Stimulated activated CD4-positive, alpha-beta T cell treated with anti-CD3 and anti-CD28 coated beads, Interleukin-12 subunit alpha, Interleukin-12 subunit beta, amount 100 ng/mL, for 24 hours (primary cell): ENCODE measurements at regions not wholly inside any gene's neighbourhood (a gene's known extent, or its start where the extent isn't known, plus 50 kb on each side); places are given as distances from the start of the nearest gene placed in this dataset.
"Not testable (repeated sequence)": the region's sequence is repeated elsewhere in the genome, so short reads cannot be mapped to it uniquely, and the experiment has no call there.

Source experiments
- DNase-seq, 2 experiments: peaks; one replicate each; pipeline ENCODE4 v3.0.0-alpha.2; 2020; ENCODE audit warnings: low read depth in 2 of 2

DNA sequence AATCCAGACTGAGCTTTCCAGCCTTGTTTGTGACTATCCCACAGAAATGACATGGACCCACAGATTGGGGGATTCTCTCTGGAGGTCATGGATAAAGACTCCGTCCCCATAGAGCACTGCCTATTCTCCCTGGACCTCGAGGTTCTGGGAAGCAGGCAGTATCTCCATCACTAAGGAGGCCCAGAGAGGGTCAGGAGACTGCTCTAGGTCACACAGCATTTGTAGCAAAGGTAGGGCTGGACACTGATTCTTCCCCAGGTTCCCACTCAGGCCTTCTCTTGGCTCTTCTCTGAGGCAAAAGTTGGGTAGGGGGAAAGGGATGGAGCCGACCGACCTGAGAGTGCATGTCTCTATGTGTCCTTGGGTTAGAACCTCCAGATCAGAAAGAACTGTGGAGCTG lies 80.9 kb downstream of the PTPRS start:
- no peak for DNase-seq

DNA sequence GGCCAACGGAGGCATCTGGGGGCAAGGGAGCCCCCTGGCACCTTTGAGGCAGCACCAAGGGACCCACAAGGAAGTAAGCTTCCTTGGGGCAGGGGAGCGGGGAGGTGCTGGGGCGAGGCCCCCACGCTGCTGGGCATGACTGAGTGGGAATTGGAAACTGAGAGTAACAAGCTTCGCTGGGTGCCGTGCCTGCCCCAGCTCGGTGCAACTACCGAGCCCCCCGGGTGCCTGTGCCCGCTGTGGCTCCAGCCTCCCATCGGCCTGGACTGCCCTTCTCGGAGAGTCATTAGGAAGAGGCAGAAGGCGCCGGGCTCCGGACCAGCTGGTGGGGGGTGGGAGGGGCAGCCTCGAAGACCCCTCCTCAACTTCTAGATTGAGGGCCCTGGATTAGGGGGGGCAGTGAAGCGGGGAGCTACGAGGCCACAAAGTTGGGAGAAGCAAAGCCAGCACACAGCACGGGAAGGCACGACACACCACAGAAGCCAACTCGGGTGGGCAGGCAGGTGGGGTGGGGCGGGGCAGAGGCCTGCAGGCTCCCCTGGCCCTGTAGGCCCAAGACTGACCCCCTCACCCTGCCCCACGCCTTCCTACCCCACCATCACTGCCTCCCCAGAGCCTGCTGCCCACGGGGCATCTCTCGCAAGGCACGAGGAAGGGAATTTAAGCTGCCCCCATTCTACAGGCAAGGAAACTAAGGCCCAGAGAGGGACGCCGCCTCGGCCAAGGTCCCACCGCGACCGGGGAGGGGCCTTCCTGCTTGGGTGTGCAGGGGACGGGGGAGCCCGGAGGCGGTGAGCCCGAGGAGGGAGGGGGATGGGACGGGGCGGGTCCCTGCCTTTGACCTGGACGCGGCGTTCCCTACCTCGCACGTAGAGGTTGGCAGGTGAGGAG lies 83.2 kb downstream of the PTPRS start:
- no peak for DNase-seq

DNA sequence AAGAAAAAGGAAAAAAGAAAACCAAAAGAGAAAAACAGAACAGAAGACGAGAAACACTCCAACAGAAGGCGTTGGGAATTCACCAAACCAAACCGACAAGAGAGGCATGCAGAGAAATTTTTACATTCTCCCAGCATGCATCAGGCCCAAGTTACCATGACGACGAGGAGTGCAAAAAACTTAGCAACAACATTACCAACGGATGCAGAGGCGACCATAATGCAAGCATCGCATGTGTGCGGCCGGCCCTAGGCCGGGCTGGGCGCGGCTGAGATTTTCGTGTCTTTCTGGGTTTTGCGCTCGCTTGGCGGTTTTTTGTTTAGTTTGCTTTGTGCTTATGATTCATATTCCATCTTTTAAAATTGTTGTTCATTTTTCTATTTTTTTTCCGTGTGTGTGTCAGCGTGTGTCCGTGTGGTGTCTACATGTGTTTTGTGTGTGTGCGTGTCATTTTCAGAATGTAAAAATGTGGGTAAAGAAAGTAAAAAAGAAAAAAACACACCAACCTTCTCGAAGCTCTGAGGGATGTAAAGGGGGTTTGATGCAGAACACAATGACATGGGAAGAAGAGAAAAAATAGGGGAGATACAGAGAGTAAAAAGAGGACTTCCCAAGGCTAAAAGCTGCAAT lies 84.9 kb downstream of the PTPRS start:
- no peak for DNase-seq

DNA sequence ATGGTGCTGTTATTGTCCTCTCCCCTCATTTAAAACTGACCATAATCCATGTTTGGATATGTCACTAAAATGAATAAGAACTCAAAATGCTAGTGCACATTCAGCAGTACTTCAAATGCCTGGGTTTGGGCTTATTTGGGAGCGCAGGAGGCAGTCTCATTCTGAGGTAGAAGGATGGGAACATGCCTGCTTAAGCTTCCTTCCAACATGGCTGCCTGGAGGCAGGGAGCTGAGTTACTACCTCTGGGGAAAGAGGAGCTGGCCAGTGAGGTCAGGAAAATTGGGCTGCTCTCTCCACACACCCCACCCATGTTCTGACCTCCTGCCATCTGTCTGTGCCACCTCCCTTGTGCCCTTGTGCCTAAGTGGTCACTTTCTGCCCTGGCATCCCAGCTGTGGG lies 85.7 kb downstream of the PTPRS start:
- no peak for DNase-seq

DNA sequence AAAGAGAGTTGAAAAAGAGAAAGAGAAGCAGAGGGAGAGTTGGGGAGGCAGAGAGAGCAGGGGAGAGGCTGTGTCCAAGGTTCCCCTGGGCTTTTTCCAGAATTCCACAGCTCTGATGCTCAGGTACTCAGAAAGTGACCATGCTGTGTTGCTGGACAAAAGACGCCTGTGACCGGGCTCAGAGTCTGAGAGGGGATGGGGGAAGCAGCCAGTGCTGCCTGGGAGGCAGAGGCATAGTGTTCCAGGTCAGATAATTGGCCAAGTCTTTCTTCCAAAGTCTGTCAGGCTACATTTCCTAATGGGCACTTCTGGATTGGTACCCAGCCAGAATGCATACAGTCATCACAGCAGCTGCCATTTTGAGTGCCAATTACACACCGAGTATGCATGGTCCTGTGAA lies 86.1 kb downstream of the PTPRS start:
- DNase-seq, result no peak

DNA sequence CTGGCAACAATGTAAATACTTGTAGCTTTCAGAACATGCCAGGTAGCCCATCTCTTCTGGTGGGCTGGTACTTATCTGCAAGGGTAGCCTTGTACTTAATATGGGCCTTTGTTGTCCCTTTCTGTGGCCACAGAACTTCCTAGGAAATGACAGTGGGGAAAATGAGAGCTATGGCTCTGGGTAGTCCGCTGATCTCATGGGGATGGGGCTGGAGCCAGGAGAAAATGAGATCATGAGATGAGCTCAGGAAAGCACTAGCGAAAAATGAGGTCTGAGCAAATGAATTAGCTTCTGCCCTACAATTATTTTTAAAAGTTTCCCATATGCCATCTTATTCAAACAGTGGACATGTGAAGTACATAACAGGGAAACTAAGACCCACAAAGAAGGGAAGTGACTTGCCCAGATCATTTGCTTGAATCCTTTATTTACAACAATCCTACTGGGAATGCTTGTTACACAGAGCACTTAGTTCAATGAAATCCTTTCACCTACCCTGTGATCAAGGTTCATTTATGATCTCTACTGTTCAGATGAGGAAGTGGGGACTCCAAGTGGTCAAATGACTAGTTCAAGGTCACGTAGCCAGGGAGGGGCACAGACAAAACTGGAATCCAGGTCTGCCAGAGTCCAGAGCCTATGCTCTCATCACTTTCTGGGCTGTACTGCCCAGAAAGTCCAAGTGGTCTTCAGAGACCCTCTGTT lies 87.1 kb downstream of the PTPRS start:
- DNase-seq, result no peak

DNA sequence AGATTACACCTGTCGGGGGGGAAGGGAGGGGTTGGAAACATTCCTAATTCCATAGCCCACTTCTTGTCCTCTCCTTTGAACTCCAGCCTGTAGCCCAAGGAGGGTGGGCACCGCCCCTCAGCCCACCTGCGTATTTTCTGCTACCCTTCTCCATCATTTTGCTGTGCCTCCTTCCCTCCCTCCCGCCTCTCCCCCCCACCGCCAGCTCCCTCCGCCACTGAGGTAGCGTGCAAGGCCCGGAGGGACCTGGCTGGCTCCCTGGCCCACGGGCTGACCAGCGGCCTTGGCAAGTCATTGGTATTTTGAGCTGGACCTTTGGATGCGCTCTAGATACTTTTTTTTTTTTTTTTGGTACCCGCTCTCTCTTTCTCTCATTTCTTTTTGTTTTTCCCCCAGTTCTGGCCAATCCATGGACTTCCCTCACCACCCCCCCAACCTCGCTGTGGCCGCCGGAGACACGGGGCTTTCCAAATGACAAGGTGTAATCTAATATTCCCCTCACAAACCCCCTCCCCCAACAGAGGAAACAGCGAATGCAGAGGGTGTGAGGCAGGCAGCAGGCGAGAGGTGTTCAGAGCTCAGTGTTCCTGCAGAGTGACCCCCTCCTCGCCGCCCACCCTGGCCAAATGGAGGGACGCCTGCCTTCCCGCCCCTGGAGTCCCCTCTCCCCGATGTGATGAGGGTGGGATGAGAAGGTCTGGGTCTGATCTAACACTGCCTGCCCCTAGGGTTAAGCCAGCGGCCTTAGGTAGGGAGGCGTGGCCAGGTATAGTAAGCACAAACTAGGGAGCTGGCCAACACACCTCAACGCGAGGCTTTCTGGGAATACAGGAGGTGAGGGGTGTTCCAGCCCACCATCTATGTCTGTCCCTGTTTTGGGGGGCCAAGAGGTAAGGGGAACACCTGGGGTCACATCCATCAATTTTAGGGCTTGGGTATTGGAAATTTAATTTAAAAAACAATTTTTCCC lies 89.2 kb downstream of the PTPRS start:
- DNase-seq, result no peak

DNA sequence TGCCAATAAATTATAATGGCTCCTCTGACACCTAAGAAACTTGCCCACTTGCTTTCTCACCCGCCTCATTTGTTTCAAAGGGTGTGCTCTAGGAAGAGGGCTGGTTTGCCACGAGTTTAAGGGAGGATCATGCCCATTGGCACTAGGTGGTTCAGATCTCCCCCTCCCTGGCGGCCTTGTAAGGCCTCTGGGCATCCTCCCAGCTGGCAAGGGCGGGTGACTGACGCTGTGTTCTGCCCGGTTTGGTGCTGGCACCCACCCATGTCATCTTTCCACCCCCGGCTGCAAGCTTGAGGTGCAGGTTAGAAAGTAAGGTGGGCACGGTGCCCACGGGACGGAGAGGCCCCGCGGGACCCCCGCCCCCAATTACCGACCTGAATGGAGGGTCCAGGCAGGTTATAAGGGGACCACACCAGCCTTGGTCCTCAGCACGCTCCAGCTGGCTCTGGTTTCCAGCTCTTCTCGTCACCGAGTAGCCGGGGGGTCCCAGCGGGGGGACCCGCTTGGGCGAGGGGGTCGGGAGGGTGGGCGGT lies 90.4 kb downstream of the PTPRS start:
- DNase-seq, result no peak

DNA sequence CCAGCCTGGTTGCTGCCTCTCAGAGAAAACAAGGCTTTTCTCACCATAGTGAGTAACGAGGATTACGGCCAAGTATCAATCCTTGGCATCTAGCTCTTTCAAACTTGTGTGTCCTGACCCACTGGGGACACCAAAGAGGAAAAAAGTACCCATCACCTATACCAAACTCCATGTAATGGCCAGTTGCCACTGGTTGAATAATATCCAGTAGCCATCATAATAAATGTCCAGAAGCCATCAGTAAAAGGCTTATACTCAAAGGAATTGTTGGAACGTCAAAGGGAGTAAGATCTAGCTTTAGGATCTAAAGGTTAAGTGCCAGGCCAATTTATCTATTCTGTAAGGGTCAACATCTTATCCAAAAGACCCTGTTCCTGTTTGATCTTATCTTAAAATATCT lies 91.1 kb downstream of the PTPRS start:
- no peak for DNase-seq

DNA sequence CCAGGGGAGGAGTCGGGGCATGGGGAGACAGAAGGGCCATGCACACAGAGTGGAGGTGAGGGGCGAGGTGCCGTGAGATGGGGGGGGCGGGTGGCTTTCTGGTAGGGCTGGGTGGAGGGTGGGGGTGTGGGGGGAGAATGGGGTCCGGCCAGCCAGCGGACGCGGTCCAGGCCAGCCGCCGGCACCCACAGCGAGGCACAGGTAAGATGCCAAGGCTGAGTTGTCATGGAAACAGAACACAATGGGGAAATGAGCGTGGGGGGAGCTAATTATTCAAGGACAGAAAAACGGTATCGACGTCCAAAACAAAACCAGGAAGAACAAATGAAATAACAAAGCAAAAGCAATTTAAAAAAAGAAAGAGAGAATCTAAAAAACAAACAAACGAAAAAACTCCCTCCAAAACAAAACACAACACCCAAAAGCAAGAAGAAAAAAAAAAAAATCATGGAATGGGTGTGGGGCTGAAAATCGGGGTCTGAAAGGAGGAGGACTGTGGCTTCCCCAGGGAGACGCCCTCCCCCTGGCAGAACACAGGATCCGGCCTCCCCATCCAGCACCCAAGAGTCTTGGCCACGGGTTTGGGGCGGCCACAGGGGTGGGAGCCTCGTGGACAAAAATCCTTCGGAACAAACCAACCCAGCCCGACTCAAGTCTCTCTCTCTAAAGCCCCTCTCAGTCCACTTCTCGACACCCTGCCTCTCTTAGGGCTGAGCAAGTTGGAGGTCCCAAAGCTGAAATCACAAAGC lies 92.5 kb downstream of the PTPRS start:
- no peak for DNase-seq

DNA sequence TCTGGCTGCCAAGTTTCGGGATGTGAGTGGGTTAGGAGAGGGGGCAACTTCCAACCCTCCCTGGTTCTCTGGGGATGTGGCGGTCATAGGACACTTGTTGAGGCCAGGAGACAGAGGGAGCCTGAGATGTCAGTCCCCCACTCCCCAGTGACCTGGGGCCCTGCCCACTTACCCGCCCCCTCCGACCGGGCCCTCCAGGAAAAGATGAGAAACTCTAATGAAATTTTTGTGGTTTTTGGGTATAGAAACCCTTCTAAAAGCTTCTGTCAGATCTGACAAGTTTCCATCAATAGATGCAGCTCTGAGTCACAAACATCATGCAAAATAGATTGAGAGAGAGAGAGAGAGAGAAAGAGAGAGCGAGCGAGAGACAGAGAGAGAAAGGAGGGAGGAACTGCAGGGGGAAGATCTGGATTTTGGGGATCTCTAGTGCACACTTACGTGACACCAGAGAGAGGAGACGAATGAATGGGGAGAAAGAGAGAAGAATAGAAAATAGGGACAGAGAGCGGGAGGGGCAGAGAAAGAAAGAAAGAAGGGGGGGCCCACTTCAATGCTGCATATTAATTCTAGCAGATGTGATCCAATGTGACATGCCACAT lies 94.0 kb downstream of the PTPRS start:
- peak in 1 of 2 experiments; percentile 24 for DNase-seq

DNA sequence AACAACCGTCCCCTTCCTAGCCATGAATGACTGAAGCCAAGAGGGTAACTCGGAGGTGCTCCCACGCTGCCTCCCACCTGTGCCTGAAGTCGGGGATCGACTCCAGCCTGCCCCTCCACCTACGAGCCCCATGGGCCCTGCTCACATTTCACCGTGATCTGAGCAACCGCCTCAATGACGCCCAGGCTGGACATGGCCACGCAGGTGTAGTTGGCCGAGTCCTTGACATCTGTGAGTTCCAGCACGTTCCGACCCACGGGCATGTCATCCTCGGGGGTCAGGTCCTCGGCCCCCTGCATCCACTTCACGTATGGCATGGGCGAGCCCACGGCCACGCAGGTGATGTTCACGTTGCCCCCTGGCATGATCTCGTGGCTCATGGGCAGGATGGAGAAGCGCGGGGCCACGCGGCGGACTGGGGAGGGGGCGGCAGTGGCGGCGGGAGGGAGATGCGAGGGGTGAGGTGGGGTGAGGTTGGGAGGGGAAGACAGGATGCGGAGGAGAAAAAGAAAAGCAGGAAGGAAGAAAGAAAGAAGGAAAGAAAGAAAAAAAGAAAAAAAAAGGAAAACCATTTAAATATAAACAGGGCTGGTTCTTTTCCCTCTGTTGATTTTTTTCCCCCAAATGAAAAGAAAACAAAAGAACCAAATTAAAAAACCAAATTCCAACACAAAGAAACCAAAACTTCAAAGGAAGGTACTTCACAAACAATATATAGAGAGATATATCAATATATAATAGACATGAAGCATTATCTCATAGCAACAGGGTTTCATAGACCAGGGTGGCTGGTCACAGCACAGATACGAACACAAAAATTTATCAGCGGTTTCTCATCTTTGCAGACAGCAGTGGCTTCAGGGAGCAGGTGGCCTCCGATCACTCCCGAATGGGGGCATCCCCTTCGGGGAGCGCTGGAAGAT lies 94.7 kb downstream of the PTPRS start:
- no peak for DNase-seq

DNA sequence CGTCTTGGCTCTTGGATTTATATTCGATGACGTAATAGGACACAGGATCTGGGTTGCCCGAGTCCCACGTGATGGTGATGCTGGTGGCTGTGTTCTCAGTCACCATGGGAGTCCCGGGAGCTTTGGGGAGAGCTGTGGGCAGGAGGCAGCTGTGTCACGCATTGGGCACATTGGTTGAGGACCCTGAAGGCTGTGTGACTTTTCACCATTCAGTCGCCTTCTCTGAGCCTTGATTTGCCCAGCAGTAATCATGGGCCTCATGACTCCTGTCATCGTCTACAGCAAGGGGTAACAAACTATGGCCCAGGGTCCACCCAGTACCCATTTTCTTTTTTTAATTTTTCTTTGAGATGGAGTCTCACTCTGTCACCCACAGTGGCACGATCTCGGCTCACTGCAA lies 96.3 kb downstream of the PTPRS start:
- DNase-seq, result no peak

DNA sequence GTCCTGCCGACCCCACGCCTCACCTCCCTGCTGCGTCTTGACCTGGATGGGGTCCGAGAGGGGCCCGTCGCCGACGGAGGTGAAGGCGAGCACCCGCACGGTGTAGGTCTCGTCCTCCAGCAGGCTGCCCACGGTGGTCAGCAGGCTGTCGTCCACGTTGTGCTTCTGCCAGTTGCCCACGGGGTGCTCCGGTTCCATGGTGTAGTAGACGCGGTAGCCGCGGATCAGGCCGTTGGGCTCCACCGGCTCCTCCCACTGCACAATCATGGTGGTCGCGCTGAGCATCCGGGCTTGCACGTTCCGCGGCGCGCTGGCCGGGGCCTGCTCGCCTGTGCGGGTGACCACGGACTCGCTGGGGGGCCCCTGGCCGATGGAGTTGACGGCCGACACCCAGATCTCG lies 96.7 kb downstream of the PTPRS start:
- DNase-seq, result no peak

DNA sequence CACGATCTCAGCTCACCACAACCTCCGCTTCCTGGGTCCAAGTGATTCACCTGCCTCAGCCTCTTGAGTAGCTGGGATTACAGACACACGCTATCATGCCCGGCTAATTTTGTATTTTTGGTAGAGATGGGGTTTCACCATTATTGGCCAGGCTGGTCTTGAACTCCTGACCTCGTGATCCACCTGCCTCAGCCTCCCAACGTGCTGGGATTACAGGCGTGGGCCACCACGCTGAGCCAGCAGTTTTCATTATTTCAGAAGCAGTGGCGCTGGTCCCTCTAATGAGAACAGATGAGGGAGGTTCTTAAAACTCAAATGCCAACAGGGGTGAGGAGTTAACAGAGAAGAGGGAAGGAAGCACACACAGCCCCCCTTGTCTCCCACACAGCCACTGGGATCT lies 98.7 kb downstream of the PTPRS start:
- DNase-seq, result not testable (repeated sequence)

DNA sequence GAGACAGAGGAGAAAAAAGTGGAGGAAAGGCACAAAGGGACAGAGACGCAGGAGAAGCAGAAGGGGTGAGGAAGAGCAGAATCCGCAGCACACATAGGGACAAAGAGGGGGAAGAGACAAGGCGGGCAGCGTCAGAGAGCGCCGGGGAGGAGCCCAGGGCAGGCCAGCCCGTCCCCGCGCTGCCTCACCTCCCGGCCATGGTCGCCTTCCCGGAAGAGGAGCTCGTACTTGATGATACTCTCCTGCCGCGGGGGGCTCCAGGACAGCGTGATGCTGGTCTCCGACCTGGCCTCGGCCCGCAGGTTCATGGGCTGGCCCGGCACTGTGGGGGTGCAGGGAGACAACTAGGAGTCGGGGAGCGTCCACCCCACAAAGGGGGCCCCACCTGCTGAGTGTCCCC lies 100.6 kb downstream of the PTPRS start:
- DNase-seq, result no peak

DNA sequence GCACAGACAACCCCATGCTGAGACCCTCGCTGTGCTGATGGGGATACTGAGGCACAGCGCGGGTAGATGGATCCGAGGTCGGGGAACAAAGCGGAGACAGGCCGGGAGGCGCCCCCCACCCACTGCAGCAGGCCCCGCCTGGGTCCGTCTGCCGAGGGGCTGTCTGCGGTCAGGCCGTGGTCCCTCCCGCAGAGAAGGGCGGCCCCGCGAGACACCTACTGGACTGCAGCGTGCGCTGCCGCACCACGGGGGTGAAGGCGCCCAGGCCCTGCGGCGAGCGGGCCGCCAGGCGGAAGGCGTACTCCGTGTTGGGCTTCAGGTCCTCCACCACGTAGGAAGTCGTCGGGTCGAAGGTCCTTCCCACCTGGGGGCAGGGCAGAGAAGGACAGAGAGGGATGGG lies 101.9 kb downstream of the PTPRS start:
- no peak for DNase-seq

DNA sequence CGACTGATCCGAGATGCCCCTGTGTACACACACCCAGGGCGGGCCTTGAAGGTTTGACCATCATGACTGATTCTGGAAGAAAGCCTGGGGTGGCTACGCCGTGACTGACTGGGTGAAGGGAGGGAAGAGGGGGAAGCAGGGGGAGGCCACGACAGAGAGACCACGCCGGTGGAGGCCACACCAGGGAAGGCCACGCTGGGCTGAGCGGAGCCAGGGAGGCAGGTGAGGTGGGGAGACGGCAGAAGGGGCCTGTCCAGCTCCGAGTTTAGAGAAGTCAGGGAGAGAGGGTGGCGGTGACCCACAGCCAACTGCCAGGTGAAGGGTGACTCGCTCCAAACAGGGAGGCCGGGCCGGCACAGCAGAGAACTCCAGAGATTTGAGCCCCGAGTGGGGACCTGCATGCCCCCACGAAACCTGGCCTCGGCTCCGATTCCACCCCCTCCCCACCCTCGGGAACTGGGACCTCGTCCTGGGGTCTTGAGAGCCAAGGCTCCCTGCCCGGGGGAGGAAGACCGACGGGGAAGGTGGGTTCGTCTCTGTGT lies 102.6 kb downstream of the PTPRS start:
- DNase-seq, result no peak
